A549 (cell line): ENCODE measurements at regions not wholly inside any gene's neighbourhood (a gene's known extent, or its start where the extent isn't known, plus 50 kb on each side); places are given as distances from the start of the nearest gene placed in this dataset.
"Not testable (repeated sequence)": the region's sequence is repeated elsewhere in the genome, so short reads cannot be mapped to it uniquely, and the experiment has no call there.

ENCODE experiments used
- ATAC-seq, 2 experiments: fragments of 200-7000 bp in 1 of 2; fragments of >200 bp in 1 of 2; cut with Nextera tagmentation in 1 of 2; cut with Tn5 transposase in 1 of 2; 3 replicates each; pipeline versions ENCODE4 v1.8.0 to v1.9.1; 2018 to 2020; ENCODE audit warnings: mild to moderate bottlenecking in 1 of 2, moderate library complexity in 1 of 2
- CTCF ChIA-PET: fragments of 300-600 bp; sonication (Branson Sonifier 250); formaldehyde crosslinking; extraction: SDS; loops from one replicate; lab custom pipeline; 2021; ENCODE audit warnings: antibody characterized with exemption, inconsistent platforms; lab: Yijun Ruan, JAX
- POLR2A ChIA-PET: fragments of 350-600 bp; formaldehyde crosslinking; extraction: SDS; loops from one replicate; lab custom pipeline; 2021; ENCODE audit warnings: antibody characterized with exemption, inconsistent platforms; lab: Yijun Ruan, JAX
- DNase-seq, 2 experiments: peaks; one replicate each; pipeline versions ENCODE4 v3.0.0 to v3.0.0-alpha.2; 2011 to 2016; ENCODE audit warnings: low read depth in 1 of 2, low spot score in 1 of 2
- FAIRE-seq: peaks from 2 replicates; lab custom pipeline; 2011; peaks lifted over from hg19 to GRCh38; lab: Jason Lieb, UNC
- H3K27ac ChIP-seq, 2 experiments: fragments of >200 bp; sonication (Bioruptor Twin); formaldehyde crosslinking; 3 replicates each; pipeline ENCODE4 v1.5.1; 2016 to 2017
- H3K4me1 ChIP-seq: fragments of >200 bp; sonication (Bioruptor Twin); formaldehyde crosslinking; 3 replicates; pipeline ENCODE4 v1.6.1; 2016
- H3K4me2 ChIP-seq: fragments of >200 bp; sonication (Bioruptor Twin); formaldehyde crosslinking; 3 replicates; pipeline ENCODE4 v1.6.1; 2016
- H3K4me3 ChIP-seq: fragments of >200 bp; sonication (Bioruptor Twin); formaldehyde crosslinking; 3 replicates; pipeline ENCODE4 v1.5.1; 2016
- H3K9me3 ChIP-seq: fragments of >200 bp; sonication (Bioruptor Twin); formaldehyde crosslinking; 3 replicates; pipeline ENCODE4 v1.6.1; 2016
- ATOH8 ChIP-seq: fragments of 250-450 bp; sonication (Bioruptor Pico); IDR thresholded peaks from 2 replicates; pipeline ENCODE4 v1.5.0; 2020; ENCODE audit warnings: low read depth, mild to moderate bottlenecking, moderate library complexity
- CBX2 ChIP-seq: fragments of 200-600 bp; sonication (generic); IDR thresholded peaks from 2 replicates; pipeline ENCODE4 v1.6.1; 2016; ENCODE audit warnings: low read depth, mild to moderate bottlenecking, borderline replicate concordance
- EHMT2 ChIP-seq: fragments of 200-600 bp; sonication (generic); IDR thresholded peaks from 2 replicates; pipeline ENCODE4 v1.6.1; 2016; ENCODE audit warnings: antibody characterized with exemption, low read depth, mild to moderate bottlenecking, moderate library complexity
- ELK1 ChIP-seq: fragments of 150-350 bp; IDR thresholded peaks from 2 replicates; pipeline ENCODE4 v1.6.1; 2014; ENCODE audit warnings: low read depth, mild to moderate bottlenecking, low read length
- EP300 ChIP-seq, 2 experiments: fragments of >200 bp; sonication (Bioruptor Twin); formaldehyde crosslinking; IDR thresholded peaks; 2 replicates in 1 of 2; 3 replicates in 1 of 2; pipeline ENCODE4 v1.6.1; 2016 to 2017
- FOSB ChIP-seq: fragments of 250-450 bp; sonication (Bioruptor Pico); IDR thresholded peaks from 2 replicates; pipeline ENCODE4 v1.5.0; 2020; ENCODE audit warnings: mild to moderate bottlenecking, moderate library complexity
- GATA3 ChIP-seq: IDR thresholded peaks from 2 replicates; pipeline ENCODE4 v1.6.1; 2012; ENCODE audit warnings: borderline replicate concordance
- HDAC2 ChIP-seq: fragments of 200-600 bp; sonication (generic); IDR thresholded peaks from 2 replicates; pipeline ENCODE4 v1.6.1; 2016
- HEYL ChIP-seq: fragments of 250-450 bp; sonication (Bioruptor Pico); IDR thresholded peaks from 2 replicates; pipeline ENCODE4 v1.8.0; 2021; ENCODE audit warnings: mild to moderate bottlenecking, moderate library complexity
- HMGXB4 ChIP-seq: fragments of 250-450 bp; sonication (Bioruptor Pico); IDR thresholded peaks from 2 replicates; pipeline ENCODE4 v1.5.0; 2021; ENCODE audit warnings: mild to moderate bottlenecking, moderate library complexity, borderline replicate concordance
- KDM1A ChIP-seq: fragments of 200-600 bp; sonication (generic); IDR thresholded peaks from 2 replicates; pipeline ENCODE4 v1.6.1; 2016; ENCODE audit warnings: low read depth, mild to moderate bottlenecking
- MAFK ChIP-seq: fragments of 450-650 bp; IDR thresholded peaks from 2 replicates; pipeline ENCODE4 v1.6.1; 2014; ENCODE audit not compliant: partially characterized antibody
- MAX ChIP-seq: IDR thresholded peaks from 2 replicates; pipeline ENCODE4 v1.6.1; 2012
- PBX3 ChIP-seq: IDR thresholded peaks from 2 replicates; pipeline ENCODE4 v1.6.1; 2012
- REST ChIP-seq: fragments of 200-600 bp; sonication (generic); IDR thresholded peaks from 2 replicates; pipeline ENCODE4 v1.6.1; 2016; ENCODE audit warnings: antibody characterized with exemption, mild to moderate bottlenecking, moderate library complexity
- RNF2 ChIP-seq: fragments of 200-600 bp; sonication (generic); IDR thresholded peaks from 2 replicates; pipeline ENCODE4 v1.6.1; 2016; ENCODE audit warnings: low read depth, mild to moderate bottlenecking, antibody characterized with exemption, moderate library complexity, borderline replicate concordance
- SMC3 ChIP-seq: fragments of >200 bp; sonication (Bioruptor Twin); formaldehyde crosslinking; IDR thresholded peaks from 3 replicates; pipeline ENCODE4 v1.6.1; 2018; ENCODE audit warnings: inconsistent platforms
- SREBF2 ChIP-seq: fragments of 450-650 bp; IDR thresholded peaks from 2 replicates; pipeline ENCODE4 v1.6.1; 2014; ENCODE audit warnings: mild to moderate bottlenecking, moderate library complexity
- ZFP36 ChIP-seq: fragments of 450-650 bp; IDR thresholded peaks from 2 replicates; pipeline ENCODE4 v1.6.1; 2014; ENCODE audit warnings: borderline replicate concordance; ENCODE audit not compliant: partially characterized antibody
- WGBS: methylation state at CpG from one replicate; pipeline ENCODE4 v1.1.6; 2017; ENCODE audit errors: missing lambda C conversion rate; 5-methylcytosine and 5-hydroxymethylcytosine counted together

- TF ChIP-seq EP300 (IDR thresholded peaks at IDR 0.05): no peak
- no peak for TF ChIP-seq HDAC2
- no peak for TF ChIP-seq KDM1A
- no peak for TF ChIP-seq CBX2
- TF ChIP-seq ATOH8 (CRISPR knock-in tag): no peak
- no peak for TF ChIP-seq GATA3
- TF ChIP-seq EHMT2: no peak
- no peak for TF ChIP-seq SMC3
- TF ChIP-seq RNF2: no peak
- no peak for TF ChIP-seq FOSB (CRISPR knock-in tag)
- no peak for TF ChIP-seq MAX
- TF ChIP-seq PBX3: no peak
- TF ChIP-seq ZFP36: no peak
- TF ChIP-seq SREBF2: no peak
Observed at GRCh38 chr18:1311376-1311775, 406.7 kb downstream of the ADCYAP1 start (continued).

- FAIRE-seq, H3K4me3 ChIP-seq, DNase-seq, H3K9me3 ChIP-seq, H3K27ac ChIP-seq, H3K4me2 ChIP-seq, ATAC-seq, POLR2A ChIA-PET, CTCF ChIA-PET, H3K4me1 ChIP-seq: not testable (repeated sequence)
- WGBS: 60% methylated on average over 10 of the region's 11 CpGs
Observed at GRCh38 chr18:1335345-1335744, 430.7 kb downstream of the ADCYAP1 start.

GRCh38 chr18:1350931-1351450, 446.3 kb downstream of the ADCYAP1 start:
- H3K9me3 ChIP-seq: no peaks in the 10 kb centered on the region

More at GRCh38 chr18:1350931-1351450, 446.3 kb downstream of the ADCYAP1 start:
- ChIA-PET POLR2A (no interaction called here), CTCF (no interaction called here)
- Histone ChIP-seq H3K27ac (no peak overlapping the region), H3K4me2 (no peak overlapping the region), H3K4me3 (no peak overlapping the region), H3K4me1 (no peaks in the 10 kb centered on the region)
- no peak for TF ChIP-seq ELK1
- TF ChIP-seq REST: no peak
- no peak for TF ChIP-seq SREBF2
- TF ChIP-seq HMGXB4: no peak
- no peak for TF ChIP-seq HEYL
- no peak for TF ChIP-seq ZFP36
- TF ChIP-seq MAFK: no peak
- no peak for DNase-seq
- no peak for ATAC-seq
- no peak for FAIRE-seq
- 36% methylated on average over 4 of the region's 4 CpGs for WGBS
